ENCODE measurements at regions not wholly inside any gene's neighbourhood (a gene's known extent, or its start where the extent isn't known, plus 50 kb on each side); places are given as distances from the start of the nearest gene placed in this dataset.
A peak's percentile ranks its signal among the peaks of the same experiment; 100 is the strongest.

DNA sequence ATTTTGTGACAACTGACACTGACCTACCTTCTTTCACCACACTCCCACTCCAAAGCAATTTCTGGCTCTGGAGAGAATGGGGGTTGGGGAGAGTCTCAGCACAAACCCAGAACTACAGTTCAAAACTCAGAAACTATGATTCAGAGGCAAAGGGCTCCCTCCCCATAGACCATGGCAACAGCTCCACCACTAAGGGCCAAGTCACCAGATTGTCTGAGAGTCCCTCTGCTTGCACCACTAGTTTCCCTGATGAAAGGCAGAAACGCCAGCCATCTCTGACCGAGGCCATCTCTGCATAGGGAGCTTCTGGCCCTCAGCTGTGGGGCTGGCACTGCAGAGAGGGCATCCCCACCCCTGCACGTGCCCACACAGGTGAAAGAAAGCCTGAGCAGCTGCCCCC, 112.4 kb upstream of the VSTM2B start:
- TF ChIP-seq TAF1 (IDR thresholded peaks at IDR 0.05; ENCODE audit: borderline replicate concordance, insufficient read depth, low read length) (no peak), FOXP2 (optimal IDR thresholded peaks at IDR 0.05; ENCODE audit: borderline replicate concordance, extremely low read depth, extremely low read length, insufficient read depth) (no peak), SIN3A (IDR thresholded peaks at IDR 0.05; ENCODE audit: borderline replicate concordance, insufficient read depth, low read length) (no peak), POLR2AphosphoS5 (IDR thresholded peaks at IDR 0.05; ENCODE audit: low read depth, low read length) (no peak)
- TF ChIP-seq, protein P1, sequence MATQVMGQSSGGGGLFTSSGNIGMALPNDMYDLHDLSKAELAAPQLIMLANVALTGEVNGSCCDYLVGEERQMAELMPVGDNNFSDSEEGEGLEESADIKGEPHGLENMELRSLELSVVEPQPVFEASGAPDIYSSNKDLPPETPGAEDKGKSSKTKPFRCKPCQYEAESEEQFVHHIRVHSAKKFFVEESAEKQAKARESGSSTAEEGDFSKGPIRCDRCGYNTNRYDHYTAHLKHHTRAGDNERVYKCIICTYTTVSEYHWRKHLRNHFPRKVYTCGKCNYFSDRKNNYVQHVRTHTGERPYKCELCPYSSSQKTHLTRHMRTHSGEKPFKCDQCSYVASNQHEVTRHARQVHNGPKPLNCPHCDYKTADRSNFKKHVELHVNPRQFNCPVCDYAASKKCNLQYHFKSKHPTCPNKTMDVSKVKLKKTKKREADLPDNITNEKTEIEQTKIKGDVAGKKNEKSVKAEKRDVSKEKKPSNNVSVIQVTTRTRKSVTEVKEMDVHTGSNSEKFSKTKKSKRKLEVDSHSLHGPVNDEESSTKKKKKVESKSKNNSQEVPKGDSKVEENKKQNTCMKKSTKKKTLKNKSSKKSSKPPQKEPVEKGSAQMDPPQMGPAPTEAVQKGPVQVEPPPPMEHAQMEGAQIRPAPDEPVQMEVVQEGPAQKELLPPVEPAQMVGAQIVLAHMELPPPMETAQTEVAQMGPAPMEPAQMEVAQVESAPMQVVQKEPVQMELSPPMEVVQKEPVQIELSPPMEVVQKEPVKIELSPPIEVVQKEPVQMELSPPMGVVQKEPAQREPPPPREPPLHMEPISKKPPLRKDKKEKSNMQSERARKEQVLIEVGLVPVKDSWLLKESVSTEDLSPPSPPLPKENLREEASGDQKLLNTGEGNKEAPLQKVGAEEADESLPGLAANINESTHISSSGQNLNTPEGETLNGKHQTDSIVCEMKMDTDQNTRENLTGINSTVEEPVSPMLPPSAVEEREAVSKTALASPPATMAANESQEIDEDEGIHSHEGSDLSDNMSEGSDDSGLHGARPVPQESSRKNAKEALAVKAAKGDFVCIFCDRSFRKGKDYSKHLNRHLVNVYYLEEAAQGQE (IDR thresholded peaks at IDR 0.05; ENCODE audit: insufficient read depth in 1 of 2, low read depth in 2 of 2, low read length in 2 of 2): no peak

DNA sequence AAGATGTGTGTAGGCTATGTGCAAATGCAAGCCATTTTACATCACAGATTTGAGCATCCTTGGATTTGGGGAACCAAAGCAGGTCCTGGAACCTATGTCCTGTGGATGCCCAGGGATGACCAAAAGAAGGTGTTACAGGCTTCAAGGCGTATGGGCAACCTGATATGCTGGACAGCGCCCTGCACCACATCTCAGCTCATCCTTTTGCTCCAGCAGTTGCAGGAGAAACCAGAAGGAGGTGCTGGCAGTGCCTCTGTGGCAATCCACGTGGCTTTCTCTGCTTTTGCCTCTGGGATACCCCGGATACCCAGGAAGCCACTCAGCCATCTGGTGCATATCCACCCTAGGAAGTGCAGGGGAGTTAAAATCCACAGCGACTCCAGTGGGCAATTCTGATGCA, 110.3 kb upstream of the VSTM2B start:
- no peak for TF ChIP-seq FOXP2 (optimal IDR thresholded peaks at IDR 0.05; ENCODE audit: borderline replicate concordance, extremely low read depth, extremely low read length, insufficient read depth)
- TF ChIP-seq, protein P1 (IDR thresholded peaks at IDR 0.05; ENCODE audit: insufficient read depth in 1 of 2, low read depth in 2 of 2, low read length in 2 of 2): peak; percentile 60 to 90

DNA sequence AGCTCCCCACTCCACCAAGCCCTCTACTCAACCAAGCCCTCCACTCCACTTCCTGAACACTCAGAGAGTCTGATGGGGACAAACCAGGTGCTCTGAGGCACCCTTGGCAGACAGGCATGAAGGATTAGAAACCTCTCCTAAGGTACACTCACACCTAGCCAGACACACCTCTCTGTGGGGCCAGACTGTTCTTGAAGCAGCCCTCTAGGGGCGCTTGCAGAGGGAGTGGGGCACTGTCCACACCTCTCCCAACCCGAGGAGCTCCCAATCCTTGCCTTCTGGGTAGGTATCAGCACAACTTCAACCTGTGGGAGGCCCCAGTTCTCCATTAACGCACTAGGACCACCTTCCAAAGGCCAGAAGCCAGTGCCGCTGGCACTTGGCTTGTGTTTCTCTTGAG, 108.7 kb upstream of the VSTM2B start:
- TF ChIP-seq TAF1 (IDR thresholded peaks at IDR 0.05; ENCODE audit: borderline replicate concordance, insufficient read depth, low read length) (no peak), POLR2AphosphoS5 (IDR thresholded peaks at IDR 0.05; ENCODE audit: low read depth, low read length) (no peak), SIN3A (IDR thresholded peaks at IDR 0.05; ENCODE audit: borderline replicate concordance, insufficient read depth, low read length) (no peak), FOXP2 (optimal IDR thresholded peaks at IDR 0.05; ENCODE audit: borderline replicate concordance, extremely low read depth, extremely low read length, insufficient read depth) (no peak)
- TF ChIP-seq, protein P1 (IDR thresholded peaks at IDR 0.05; ENCODE audit: insufficient read depth in 1 of 2, low read depth in 2 of 2, low read length in 2 of 2): no peak

DNA sequence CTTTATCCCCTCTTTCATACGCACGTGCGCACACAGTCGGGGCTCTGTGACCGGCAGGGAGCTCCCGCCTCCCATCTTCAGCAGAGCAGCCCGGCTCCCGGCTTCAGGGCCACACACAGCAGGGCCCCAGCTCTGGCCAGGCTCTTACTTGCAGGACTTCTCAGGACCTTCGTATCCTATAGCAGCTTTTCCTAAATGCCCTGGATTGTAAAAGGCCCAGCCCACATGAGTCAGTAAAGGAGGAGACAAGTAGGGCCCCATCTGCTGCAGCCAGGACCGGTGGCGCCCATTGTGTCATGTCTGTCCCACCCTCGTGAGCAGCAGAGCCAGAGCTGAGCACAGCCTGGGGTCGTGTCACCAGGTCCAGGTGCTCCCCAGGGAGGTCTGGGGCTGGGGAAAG, 107.6 kb upstream of the VSTM2B start:
- TF ChIP-seq FOXP2 (optimal IDR thresholded peaks at IDR 0.05; ENCODE audit: borderline replicate concordance, extremely low read depth, extremely low read length, insufficient read depth): no peak
- TF ChIP-seq TAF1 (IDR thresholded peaks at IDR 0.05; ENCODE audit: borderline replicate concordance, insufficient read depth, low read length): no peak
- no peak for TF ChIP-seq SIN3A (IDR thresholded peaks at IDR 0.05; ENCODE audit: borderline replicate concordance, insufficient read depth, low read length)
- no peak for TF ChIP-seq POLR2AphosphoS5 (IDR thresholded peaks at IDR 0.05; ENCODE audit: low read depth, low read length)
- TF ChIP-seq, protein P1 (IDR thresholded peaks at IDR 0.05; ENCODE audit: insufficient read depth in 1 of 2, low read depth in 2 of 2, low read length in 2 of 2): no peak

DNA sequence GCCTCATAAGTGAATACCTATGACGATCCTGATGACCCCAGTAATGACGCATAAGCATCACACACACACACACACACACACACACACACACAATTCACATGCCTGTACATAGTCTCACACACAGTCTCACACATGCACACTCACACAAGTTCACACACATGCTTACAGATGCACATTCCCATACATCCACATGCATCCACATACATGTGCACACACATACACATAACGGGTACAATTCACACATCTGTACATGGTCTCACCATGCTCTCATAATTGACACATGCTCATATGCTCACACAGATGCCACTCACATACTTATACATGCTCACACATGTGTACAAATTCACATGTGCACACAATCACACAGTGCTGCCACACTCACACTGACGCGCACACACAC, 105.7 kb upstream of the VSTM2B start:
- TF ChIP-seq, protein P1 (IDR thresholded peaks at IDR 0.05; ENCODE audit: insufficient read depth in 1 of 2, low read depth in 2 of 2, low read length in 2 of 2): no peak
- no peak for TF ChIP-seq TAF1 (IDR thresholded peaks at IDR 0.05; ENCODE audit: borderline replicate concordance, insufficient read depth, low read length)

Measured in PFSK-1 (cell line).